ENCODE measurements at regions not wholly inside any gene's neighbourhood (a gene's known extent, or its start where the extent isn't known, plus 50 kb on each side); places are given as distances from the start of the nearest gene placed in this dataset.

DNA sequence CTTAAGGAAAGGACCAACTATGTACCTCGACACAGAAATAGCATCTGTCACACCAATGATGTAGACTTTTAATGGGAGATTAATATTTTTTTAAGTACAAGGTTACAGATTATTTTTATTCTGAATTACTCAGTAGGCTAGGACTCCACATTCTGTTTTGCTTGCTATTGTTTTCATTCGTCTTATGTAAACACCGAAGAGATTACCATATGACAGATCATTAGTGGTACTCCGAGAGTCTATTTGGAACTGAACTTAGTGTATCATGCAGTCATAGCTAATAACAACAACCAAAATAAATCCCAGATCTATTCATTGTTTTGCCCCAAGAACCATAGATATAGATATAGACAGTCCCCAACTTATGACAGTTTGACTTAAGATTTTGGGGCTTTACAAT is 139.7 kb upstream of the SPRY1 start:
- H3K4me2 ChIP-seq (replicated peaks; ENCODE audit: extremely low read depth, low read length, poor library complexity, severe bottlenecking), result no peak overlapping the region
- H2AFZ ChIP-seq (ENCODE audit: insufficient read depth, low read depth, low read length, poor library complexity, severe bottlenecking), result no peak overlapping the region
- no peak overlapping the region for H3K27ac ChIP-seq (ENCODE audit: low read depth in 1 of 2, low read length in 2 of 2)
- Mint-ChIP-seq H3K9me3 (peaks cover 0 to 1% (median 0%) of the 10 kb centered on the region in 7 donors), H3K27ac (no peak overlapping the region), H3K4me1 (peaks cover 13% of the 10 kb centered on the region), H3K4me3 (no peak overlapping the region), H3K36me3 (peaks cover 0 to 4% of the 10 kb centered on the region in 2 donors), H3K27me3 (ENCODE audit: low read depth in 3 of 3) (no peaks in the 10 kb centered on the region)
- no peaks in the 10 kb centered on the region for H3K27me3 ChIP-seq (ENCODE audit: control insufficient read depth in 2 of 2, insufficient read depth in 2 of 2, low read length in 2 of 2)
- peaks cover 3 to 10% of the 10 kb centered on the region in 2 donors for H3K4me1 ChIP-seq (ENCODE audit: control insufficient read depth in 1 of 2, insufficient read depth in 2 of 2, low read length in 2 of 2)
- no peak overlapping the region for H3K4me3 ChIP-seq (replicated peaks in 1 of 3; ENCODE audit: low read depth in 2 of 3, low read length in 3 of 3)
- no peaks in the 10 kb centered on the region for H4K20me1 ChIP-seq (ENCODE audit: insufficient read depth, low read length)
- TF ChIP-seq, protein P1, sequence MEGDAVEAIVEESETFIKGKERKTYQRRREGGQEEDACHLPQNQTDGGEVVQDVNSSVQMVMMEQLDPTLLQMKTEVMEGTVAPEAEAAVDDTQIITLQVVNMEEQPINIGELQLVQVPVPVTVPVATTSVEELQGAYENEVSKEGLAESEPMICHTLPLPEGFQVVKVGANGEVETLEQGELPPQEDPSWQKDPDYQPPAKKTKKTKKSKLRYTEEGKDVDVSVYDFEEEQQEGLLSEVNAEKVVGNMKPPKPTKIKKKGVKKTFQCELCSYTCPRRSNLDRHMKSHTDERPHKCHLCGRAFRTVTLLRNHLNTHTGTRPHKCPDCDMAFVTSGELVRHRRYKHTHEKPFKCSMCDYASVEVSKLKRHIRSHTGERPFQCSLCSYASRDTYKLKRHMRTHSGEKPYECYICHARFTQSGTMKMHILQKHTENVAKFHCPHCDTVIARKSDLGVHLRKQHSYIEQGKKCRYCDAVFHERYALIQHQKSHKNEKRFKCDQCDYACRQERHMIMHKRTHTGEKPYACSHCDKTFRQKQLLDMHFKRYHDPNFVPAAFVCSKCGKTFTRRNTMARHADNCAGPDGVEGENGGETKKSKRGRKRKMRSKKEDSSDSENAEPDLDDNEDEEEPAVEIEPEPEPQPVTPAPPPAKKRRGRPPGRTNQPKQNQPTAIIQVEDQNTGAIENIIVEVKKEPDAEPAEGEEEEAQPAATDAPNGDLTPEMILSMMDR (IDR thresholded peaks at IDR 0.05), result no peak
- WGBS (ENCODE audit: insufficient coverage), result no CpG with 5 or more reads among the region's 4 CpGs
- H3K9ac ChIP-seq (ENCODE audit: insufficient read depth, low read length, poor library complexity, severe bottlenecking), result no peak overlapping the region
- intact Hi-C loops (cut with micrococcal nuclease), result no loop called here
- H3K79me2 ChIP-seq (ENCODE audit: insufficient read depth, low read length), result no peaks in the 10 kb centered on the region
- no peaks in the 10 kb centered on the region for H3K9me3 ChIP-seq (replicated peaks in 1 of 2; ENCODE audit: control insufficient read depth in 1 of 2, insufficient read depth in 1 of 2, low read length in 2 of 2)
- DNase-seq, result no peak
- H3K36me3 ChIP-seq (replicated peaks in 1 of 2; ENCODE audit: control insufficient read depth in 1 of 2, insufficient read depth in 2 of 2, low read length in 2 of 2), result no peaks in the 10 kb centered on the region

DNA sequence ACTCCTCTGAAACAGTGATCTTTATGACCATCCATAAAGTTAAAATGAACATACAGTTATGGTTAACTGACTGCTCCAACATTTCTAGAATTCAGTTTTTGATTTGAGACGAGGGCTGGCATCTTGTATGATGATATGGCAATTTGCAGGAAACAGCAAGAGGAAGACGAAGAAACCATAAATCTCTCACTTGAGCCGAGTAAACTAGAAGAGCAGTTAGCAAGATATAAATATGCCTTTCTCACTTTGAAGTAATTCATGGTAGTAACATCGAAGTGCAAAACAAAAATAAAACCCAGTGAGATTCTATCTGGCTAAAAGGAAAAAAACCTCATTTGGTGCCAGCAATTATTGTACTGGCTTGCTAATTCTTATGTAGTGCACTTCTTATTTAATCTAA is 139.0 kb upstream of the SPRY1 start:
- peaks cover 0 to 6% of the 10 kb centered on the region in 2 donors for H3K36me3 Mint-ChIP-seq
- Histone ChIP-seq H3K4me1 (ENCODE audit: control insufficient read depth in 1 of 2, insufficient read depth in 2 of 2, low read length in 2 of 2) (peaks cover 3 to 10% of the 10 kb centered on the region in 2 donors), H3K27ac (ENCODE audit: low read depth in 1 of 2, low read length in 2 of 2) (no peak overlapping the region), H3K4me3 (replicated peaks in 1 of 3; ENCODE audit: low read depth in 2 of 3, low read length in 3 of 3) (no peak overlapping the region), H3K9ac (ENCODE audit: insufficient read depth, low read length, poor library complexity, severe bottlenecking) (no peak overlapping the region), H3K4me2 (replicated peaks; ENCODE audit: extremely low read depth, low read length, poor library complexity, severe bottlenecking) (no peak overlapping the region), H3K9me3 (replicated peaks in 1 of 2; ENCODE audit: control insufficient read depth in 1 of 2, insufficient read depth in 1 of 2, low read length in 2 of 2) (no peaks in the 10 kb centered on the region), H3K79me2 (ENCODE audit: insufficient read depth, low read length) (no peaks in the 10 kb centered on the region), H3K27me3 (ENCODE audit: control insufficient read depth in 2 of 2, insufficient read depth in 2 of 2, low read length in 2 of 2) (no peaks in the 10 kb centered on the region), H4K20me1 (ENCODE audit: insufficient read depth, low read length) (no peaks in the 10 kb centered on the region), H3K36me3 (replicated peaks in 1 of 2; ENCODE audit: control insufficient read depth in 1 of 2, insufficient read depth in 2 of 2, low read length in 2 of 2) (no peaks in the 10 kb centered on the region), H2AFZ (ENCODE audit: insufficient read depth, low read depth, low read length, poor library complexity, severe bottlenecking) (no peak overlapping the region)
- H3K4me1 Mint-ChIP-seq, result peaks cover 13% of the 10 kb centered on the region
- TF ChIP-seq, protein P1 (IDR thresholded peaks at IDR 0.05), result no peak
- no peak for DNase-seq
- no peaks in the 10 kb centered on the region for H3K27me3 Mint-ChIP-seq (ENCODE audit: low read depth in 3 of 3)
- H3K4me3 Mint-ChIP-seq, result no peak overlapping the region
- H3K9me3 Mint-ChIP-seq, result peaks cover 0 to 1% (median 0%) of the 10 kb centered on the region in 7 donors
- no peak overlapping the region for H3K27ac Mint-ChIP-seq
- WGBS (ENCODE audit: insufficient coverage), result no CpG with 5 or more reads among the region's 4 CpGs
- intact Hi-C loops (cut with micrococcal nuclease), result no loop called here
